GM21786 (cell line): ENCODE measurements at regions not wholly inside any gene's neighbourhood (a gene's known extent, or its start where the extent isn't known, plus 50 kb on each side); places are given as distances from the start of the nearest gene placed in this dataset.
"Not testable (repeated sequence)": the region's sequence is repeated elsewhere in the genome, so short reads cannot be mapped to it uniquely, and the experiment has no call there.

ENCODE experiments used
- ATAC-seq: cut with Tn5 transposase; IDR thresholded peaks from one replicate; pipeline ENCODE4 v1.9.1; 2021; ENCODE audit not compliant: unreplicated experiment

- ATAC-seq: no peak
Observed at GRCh38 chr5:158049459-158049858, 190.5 kb upstream of the CLINT1 start.

- no peak for ATAC-seq
Observed at GRCh38 chr5:158045696-158046095, 186.8 kb upstream of the CLINT1 start.

- ATAC-seq: peak; percentile 85
Observed at GRCh38 chr5:158039911-158040347, 181.0 kb upstream of the CLINT1 start.

- ATAC-seq: no peak
Observed at GRCh38 chr5:158039441-158039840, 180.5 kb upstream of the CLINT1 start.

GRCh38 chr5:158036983-158037595 lies 178.1 kb upstream of the CLINT1 start:
- ATAC-seq: not testable (repeated sequence)

- ATAC-seq: not testable (repeated sequence)
Observed at GRCh38 chr5:158034586-158034985, 175.6 kb upstream of the CLINT1 start.

GRCh38 chr5:158033724-158034123 lies 174.8 kb upstream of the CLINT1 start:
- ATAC-seq: no peak

- ATAC-seq: no peak
Observed at GRCh38 chr5:158033076-158033475, 174.1 kb upstream of the CLINT1 start.

- ATAC-seq: no peak
Observed at GRCh38 chr5:158032246-158032645, 173.3 kb upstream of the CLINT1 start.

GRCh38 chr5:158027806-158028775 lies 169.1 kb upstream of the CLINT1 start:
- no peak for ATAC-seq

GRCh38 chr5:158026304-158027031 lies 167.5 kb upstream of the CLINT1 start:
- ATAC-seq: no peak

GRCh38 chr5:158023266-158023665 lies 164.3 kb upstream of the CLINT1 start:
- ATAC-seq: no peak

GRCh38 chr5:158022837-158023236 lies 163.9 kb upstream of the CLINT1 start:
- ATAC-seq: no peak

- no peak for ATAC-seq
Observed at GRCh38 chr5:158022393-158022792, 163.4 kb upstream of the CLINT1 start.

GRCh38 chr5:158020555-158021418 lies 161.8 kb upstream of the CLINT1 start:
- no peak for ATAC-seq

- ATAC-seq: no peak
Observed at GRCh38 chr5:158017469-158017868, 158.5 kb upstream of the CLINT1 start.

- ATAC-seq: no peak
Observed at GRCh38 chr5:158014372-158014771, 155.4 kb upstream of the CLINT1 start.

GRCh38 chr5:158013939-158014338 lies 155.0 kb upstream of the CLINT1 start:
- ATAC-seq: no peak

- ATAC-seq: no peak
Observed at GRCh38 chr5:158013303-158013702, 154.4 kb upstream of the CLINT1 start.

- no peak for ATAC-seq
Observed at GRCh38 chr5:158011422-158011821, 152.5 kb upstream of the CLINT1 start.

- ATAC-seq: no peak
Observed at GRCh38 chr5:158010831-158011230, 151.9 kb upstream of the CLINT1 start.
